NCI-H524 treated with DMSO at 0.1 percent for 48 hours (cell line): ENCODE measurements at regions not wholly inside any gene's neighbourhood (a gene's known extent, or its start where the extent isn't known, plus 50 kb on each side); places are given as distances from the start of the nearest gene placed in this dataset.

Source experiments
- DNase-seq: peaks from one replicate; lab custom pipeline; 2025; lab: John Stamatoyannopoulos, UW

GRCh38 chr9:126222363-126222834 is 104.2 kb upstream of the MVB12B start:
- no peak for DNase-seq

- DNase-seq = no peak
Measured at GRCh38 chr9:126222835-126223431, 103.7 kb upstream of the MVB12B start.

- DNase-seq = no peak
Measured at GRCh38 chr9:126223798-126224531, 102.7 kb upstream of the MVB12B start.

GRCh38 chr9:126225611-126226609 is 100.7 kb upstream of the MVB12B start:
- no peak for DNase-seq

GRCh38 chr9:126226991-126227936 is 99.4 kb upstream of the MVB12B start:
- DNase-seq = no peak

GRCh38 chr9:126228111-126228780 is 98.4 kb upstream of the MVB12B start:
- DNase-seq = no peak

GRCh38 chr9:126228781-126229444 is 97.7 kb upstream of the MVB12B start:
- DNase-seq = no peak

GRCh38 chr9:126229501-126229900 is 97.1 kb upstream of the MVB12B start:
- DNase-seq = no peak

- DNase-seq = no peak
Measured at GRCh38 chr9:126230692-126231091, 95.9 kb upstream of the MVB12B start.

GRCh38 chr9:126232461-126232860 is 94.2 kb upstream of the MVB12B start:
- DNase-seq = no peak

GRCh38 chr9:126233175-126233574 is 93.5 kb upstream of the MVB12B start:
- DNase-seq = no peak

GRCh38 chr9:126233913-126234525 is 92.6 kb upstream of the MVB12B start:
- no peak for DNase-seq

- no peak for DNase-seq
Measured at GRCh38 chr9:126234681-126235335, 91.8 kb upstream of the MVB12B start.

- no peak for DNase-seq
Measured at GRCh38 chr9:126235336-126236243, 91.0 kb upstream of the MVB12B start.

- no peak for DNase-seq
Measured at GRCh38 chr9:126236273-126236672, 90.4 kb upstream of the MVB12B start.

- DNase-seq = no peak
Measured at GRCh38 chr9:126238415-126238814, 88.2 kb upstream of the MVB12B start.

- no peak for DNase-seq
Measured at GRCh38 chr9:126239515-126239914, 87.1 kb upstream of the MVB12B start.

GRCh38 chr9:126240835-126241234 is 85.8 kb upstream of the MVB12B start:
- no peak for DNase-seq
